ENCODE measurements at regions not wholly inside any gene's neighbourhood (a gene's known extent, or its start where the extent isn't known, plus 50 kb on each side); places are given as distances from the start of the nearest gene placed in this dataset.

GRCh38 chr16:48438414-48438813 lies 53.2 kb upstream of the SIAH1 start:
- no peak for DNase-seq (ENCODE audit: low read depth)

GRCh38 chr16:48435906-48436305 lies 50.7 kb upstream of the SIAH1 start:
- no peak for DNase-seq (ENCODE audit: low read depth)

DNA sequence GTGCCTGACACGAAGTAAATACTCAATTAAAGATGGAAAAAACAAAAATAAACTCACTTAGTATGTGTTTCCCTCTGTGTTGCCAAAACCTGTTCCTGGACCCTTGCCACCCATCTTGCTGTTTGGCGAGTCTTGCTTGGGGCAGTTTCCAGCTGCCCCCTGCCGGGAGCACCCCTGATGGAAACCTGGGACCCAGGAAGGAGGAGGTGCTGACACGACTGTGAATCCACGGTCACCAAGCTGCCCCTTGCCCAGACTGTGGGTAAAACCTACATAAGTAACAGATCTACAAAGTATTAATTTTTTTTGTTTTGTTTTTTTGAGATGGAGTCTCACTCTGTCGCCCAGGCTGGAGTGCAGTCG lies 50.1 kb upstream of the SIAH1 start:
- no peak for DNase-seq (ENCODE audit: low read depth)

Data from HS-5 (cell line).